ENCODE measurements at regions not wholly inside any gene's neighbourhood (a gene's known extent, or its start where the extent isn't known, plus 50 kb on each side); places are given as distances from the start of the nearest gene placed in this dataset.

DNA sequence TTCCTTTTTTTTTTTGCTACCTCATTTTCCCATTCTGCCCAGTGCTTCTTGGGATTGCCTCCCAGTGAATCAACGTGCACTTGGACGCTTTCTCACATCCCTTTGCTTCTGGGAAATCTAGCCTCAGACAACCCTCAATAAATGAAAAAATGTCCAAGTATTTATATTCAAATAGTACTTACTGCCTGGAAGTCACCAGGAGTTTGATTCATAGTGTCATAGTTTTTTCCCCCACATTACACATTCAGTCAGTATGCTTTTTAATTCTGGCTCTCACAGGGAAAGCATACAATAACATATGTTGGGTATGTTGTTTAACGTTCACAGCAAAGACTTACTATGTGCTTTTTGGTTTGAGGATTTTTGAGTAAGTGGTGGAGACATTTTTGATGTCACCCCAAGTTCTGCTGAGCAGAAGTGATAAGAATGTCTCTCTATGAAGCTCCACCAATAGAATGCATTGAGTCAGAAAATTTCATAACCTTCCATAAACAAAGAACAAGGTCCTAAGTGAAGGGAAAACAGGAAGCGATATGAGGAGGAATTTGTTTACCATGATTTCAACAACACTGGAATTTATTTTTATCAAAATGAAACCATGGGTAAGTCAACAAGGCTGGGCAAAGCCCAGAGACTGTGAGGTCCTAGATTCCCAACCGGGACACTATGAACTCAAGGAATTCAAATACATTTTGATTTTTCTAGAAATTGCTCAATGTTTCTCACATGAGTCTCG, 301.2 kb upstream of the BMP2 start:
- WGBS: 78% methylated on average over 6 of the region's 6 CpGs
- Histone ChIP-seq H3K9me3 (ENCODE audit: control insufficient read depth, low read length) (no peaks in the 10 kb centered on the region), H3K4me1 (ENCODE audit: control insufficient read depth, insufficient read depth, low read length) (no peaks in the 10 kb centered on the region), H3K27ac (ENCODE audit: low read length) (no peak overlapping the region), H3K4me3 (ENCODE audit: low read length) (no peak overlapping the region), H3K27me3 (ENCODE audit: control insufficient read depth, insufficient read depth) (no peaks in the 10 kb centered on the region)
- intact Hi-C loops (cut with DNase I): no loop called here
- ATAC-seq (peak in 1 of 2 donors; percentile 50), DNase-seq (peak in 1 of 3 donors; percentile 14)

DNA sequence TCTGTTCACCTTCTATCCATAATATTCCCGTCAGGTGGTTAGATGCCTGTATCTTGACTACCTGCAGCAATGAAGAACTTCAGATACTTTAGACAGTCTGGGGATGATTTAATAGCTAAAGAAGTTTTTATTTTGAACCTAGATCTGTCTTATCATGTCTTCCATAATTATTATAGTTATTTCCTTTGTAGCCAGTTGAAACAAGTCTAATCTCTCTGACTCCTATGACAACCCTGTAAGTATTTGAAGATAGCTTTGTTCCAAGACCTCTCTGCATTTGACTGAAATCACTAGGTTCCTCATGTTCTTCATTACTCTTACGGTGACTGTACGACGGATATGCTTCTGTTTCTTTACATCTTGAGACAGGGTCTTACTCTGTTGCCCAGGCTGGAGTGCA, 316.6 kb upstream of the BMP2 start:
- no peaks in the 10 kb centered on the region for H3K27me3 ChIP-seq (ENCODE audit: control insufficient read depth, insufficient read depth)
- no peak overlapping the region for H3K27ac ChIP-seq (ENCODE audit: low read length)
- no peaks in the 10 kb centered on the region for H3K9me3 ChIP-seq (ENCODE audit: control insufficient read depth, low read length)
- no peak for ATAC-seq
- 85% methylated on average over 4 of the region's 4 CpGs for WGBS
- no peak overlapping the region for H3K4me3 ChIP-seq (ENCODE audit: low read length)
- intact Hi-C loops (cut with DNase I): no loop called here
- H3K4me1 ChIP-seq (ENCODE audit: control insufficient read depth, insufficient read depth, low read length): no peaks in the 10 kb centered on the region
- DNase-seq: no peak

DNA sequence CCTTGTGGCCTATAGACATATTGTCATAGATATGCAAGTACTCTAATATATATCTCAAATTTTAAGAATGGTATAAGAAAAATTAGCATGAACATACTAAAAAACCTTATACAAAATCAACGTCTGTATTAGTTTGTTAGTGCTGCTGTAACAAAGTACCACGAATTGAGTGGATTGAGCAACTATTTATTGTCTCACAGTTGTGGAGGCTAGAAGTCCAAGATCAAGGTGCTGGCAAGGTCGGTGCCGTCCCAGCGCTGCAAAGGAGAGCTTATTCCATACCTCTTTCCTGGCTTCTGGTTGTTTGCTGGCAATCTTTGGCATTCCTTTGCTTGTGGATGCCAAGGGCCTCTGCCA, 317.6 kb upstream of the FERMT1 start:
- H3K4me1 ChIP-seq (ENCODE audit: control insufficient read depth, insufficient read depth, low read length): no peaks in the 10 kb centered on the region
- no peak overlapping the region for H3K4me3 ChIP-seq (ENCODE audit: low read length)
- H3K27ac ChIP-seq (ENCODE audit: low read length): no peak overlapping the region
- H3K9me3 ChIP-seq (ENCODE audit: control insufficient read depth, low read length): no peaks in the 10 kb centered on the region
- no peak for DNase-seq
- ATAC-seq: no peak
- no peaks in the 10 kb centered on the region for H3K27me3 ChIP-seq (ENCODE audit: control insufficient read depth, insufficient read depth)
- intact Hi-C loops (cut with DNase I): no loop called here
- WGBS: 83% methylated on average over 5 of the region's 5 CpGs

DNA sequence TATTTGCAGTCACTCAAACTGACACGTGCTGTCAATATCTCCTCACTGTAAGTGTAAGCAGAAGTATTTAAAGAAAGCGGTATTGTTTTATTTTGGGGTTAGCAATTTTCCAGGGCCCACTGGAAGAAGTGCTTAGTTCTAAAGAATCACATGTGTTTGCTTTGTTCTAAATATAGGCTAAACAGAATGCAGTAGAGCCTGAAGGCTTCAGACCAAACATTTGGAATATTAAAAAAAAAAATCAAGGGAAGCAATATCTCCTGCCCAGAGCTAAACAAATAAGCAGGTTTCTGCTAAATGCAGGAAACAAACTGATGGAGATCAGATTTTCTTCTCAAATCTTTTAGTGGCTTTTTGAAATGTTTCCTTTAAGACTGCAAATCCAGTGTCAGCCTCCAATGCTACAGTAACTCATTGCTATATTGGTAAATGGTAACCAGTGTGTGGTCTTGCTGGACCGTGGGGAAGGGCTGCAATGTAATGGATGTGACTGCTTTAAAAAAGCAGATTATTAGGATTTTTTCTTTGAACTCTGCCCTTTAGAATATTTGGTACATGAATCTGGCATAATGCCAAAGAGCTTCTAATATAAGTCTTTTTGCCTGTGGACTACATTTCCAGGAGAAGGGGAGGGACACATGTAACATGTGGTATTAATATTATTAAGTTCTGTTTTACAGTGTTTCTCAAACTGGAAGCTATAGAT, 317.1 kb upstream of the FERMT1 start:
- no peak overlapping the region for H3K4me3 ChIP-seq (ENCODE audit: low read length)
- no peak overlapping the region for H3K27ac ChIP-seq (ENCODE audit: low read length)
- WGBS: 51% methylated on average over 3 of the region's 3 CpGs
- H3K4me1 ChIP-seq (ENCODE audit: control insufficient read depth, insufficient read depth, low read length): no peaks in the 10 kb centered on the region
- ATAC-seq (no peak), DNase-seq (no peak)
- H3K9me3 ChIP-seq (ENCODE audit: control insufficient read depth, low read length): no peaks in the 10 kb centered on the region
- intact Hi-C loops (cut with DNase I): no loop called here
- no peaks in the 10 kb centered on the region for H3K27me3 ChIP-seq (ENCODE audit: control insufficient read depth, insufficient read depth)

DNA sequence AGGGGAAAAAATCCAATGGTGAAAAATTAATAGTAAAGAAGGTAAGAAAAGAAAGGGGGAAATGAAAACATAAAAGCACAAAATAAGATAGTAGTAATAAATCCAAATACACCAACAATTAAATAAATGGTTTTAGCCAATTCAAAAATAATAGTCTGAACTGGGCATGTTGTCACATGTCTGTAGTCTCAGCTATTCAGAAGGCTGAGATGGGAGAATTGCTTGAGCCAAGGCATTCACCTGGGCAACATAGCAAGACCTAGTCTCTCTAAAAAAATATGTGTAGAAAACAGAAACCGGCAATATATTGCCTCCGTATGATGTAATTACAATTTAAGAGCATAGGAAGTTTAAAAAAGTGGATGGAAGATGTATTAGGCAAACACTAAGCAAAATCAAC, 311.3 kb upstream of the FERMT1 start:
- no peak for DNase-seq
- intact Hi-C loops (cut with DNase I): no loop called here
- H3K9me3 ChIP-seq (ENCODE audit: control insufficient read depth, low read length): no peaks in the 10 kb centered on the region
- ATAC-seq: no peak
- no peaks in the 10 kb centered on the region for H3K4me1 ChIP-seq (ENCODE audit: control insufficient read depth, insufficient read depth, low read length)
- no peak overlapping the region for H3K27ac ChIP-seq (ENCODE audit: low read length)
- no peaks in the 10 kb centered on the region for H3K27me3 ChIP-seq (ENCODE audit: control insufficient read depth, insufficient read depth)
- H3K4me3 ChIP-seq (ENCODE audit: low read length): no peak overlapping the region
- 68% methylated on average over 2 of the region's 2 CpGs for WGBS

DNA sequence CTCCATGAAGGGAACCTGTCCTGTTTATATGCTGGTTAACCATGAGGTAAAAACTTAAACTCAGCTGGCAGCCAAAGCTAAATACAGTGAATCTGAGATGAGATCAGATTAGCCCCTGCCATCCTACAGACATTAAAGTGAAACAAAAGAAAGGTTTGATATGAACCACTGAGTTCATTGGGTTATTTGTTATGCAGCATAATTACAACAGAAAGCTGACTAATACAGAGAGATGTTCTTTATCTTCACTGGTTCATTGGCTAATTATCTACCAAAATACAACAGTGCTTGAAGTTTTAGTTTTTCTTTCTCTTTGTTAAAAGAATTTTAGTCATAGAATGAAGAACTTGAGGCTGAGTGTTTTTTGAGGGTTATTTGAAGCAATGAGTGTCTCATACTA, 307.6 kb upstream of the FERMT1 start:
- ATAC-seq: no peak
- Histone ChIP-seq H3K4me1 (ENCODE audit: control insufficient read depth, insufficient read depth, low read length) (no peaks in the 10 kb centered on the region), H3K27me3 (ENCODE audit: control insufficient read depth, insufficient read depth) (no peaks in the 10 kb centered on the region), H3K9me3 (ENCODE audit: control insufficient read depth, low read length) (no peaks in the 10 kb centered on the region), H3K27ac (ENCODE audit: low read length) (no peak overlapping the region), H3K4me3 (ENCODE audit: low read length) (no peak overlapping the region)
- no peak for DNase-seq
- intact Hi-C loops (cut with DNase I): no loop called here

DNA sequence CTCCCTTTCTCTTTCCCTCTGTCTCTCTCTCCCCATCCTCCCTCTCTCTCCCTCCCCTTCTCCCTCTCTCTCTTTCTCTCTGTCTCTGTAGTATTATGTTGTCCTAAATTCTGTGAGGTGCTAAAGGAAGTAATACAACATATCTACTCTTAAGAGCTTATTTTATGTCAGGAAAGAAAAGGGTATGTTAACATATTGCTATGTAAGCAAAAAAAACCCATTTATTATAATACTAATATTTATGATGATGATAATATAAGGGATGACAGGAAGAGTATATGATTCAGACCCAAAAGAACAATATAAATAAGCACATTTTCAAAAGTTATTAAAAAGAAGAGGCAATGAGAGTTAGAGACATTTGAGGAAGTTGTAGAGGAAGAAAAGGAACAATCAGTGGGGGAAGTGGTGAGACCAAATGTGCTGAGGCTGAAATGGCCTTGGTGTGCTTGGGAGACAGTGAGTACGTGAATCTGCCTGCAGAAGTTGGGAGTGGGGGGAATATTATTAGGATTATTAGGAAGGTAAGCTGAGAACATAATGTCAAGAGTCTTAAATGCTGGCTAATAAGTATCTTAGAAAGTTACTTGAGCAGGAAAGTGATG, 303.6 kb upstream of the FERMT1 start:
- Histone ChIP-seq H3K27ac (ENCODE audit: low read length) (no peak overlapping the region), H3K9me3 (ENCODE audit: control insufficient read depth, low read length) (no peaks in the 10 kb centered on the region), H3K4me1 (ENCODE audit: control insufficient read depth, insufficient read depth, low read length) (no peaks in the 10 kb centered on the region), H3K4me3 (ENCODE audit: low read length) (no peak overlapping the region), H3K27me3 (ENCODE audit: control insufficient read depth, insufficient read depth) (no peaks in the 10 kb centered on the region)
- intact Hi-C loops (cut with DNase I): no loop called here
- 63% methylated on average over 1 of the region's 1 CpG for WGBS
- no peak for DNase-seq
- ATAC-seq: no peak

DNA sequence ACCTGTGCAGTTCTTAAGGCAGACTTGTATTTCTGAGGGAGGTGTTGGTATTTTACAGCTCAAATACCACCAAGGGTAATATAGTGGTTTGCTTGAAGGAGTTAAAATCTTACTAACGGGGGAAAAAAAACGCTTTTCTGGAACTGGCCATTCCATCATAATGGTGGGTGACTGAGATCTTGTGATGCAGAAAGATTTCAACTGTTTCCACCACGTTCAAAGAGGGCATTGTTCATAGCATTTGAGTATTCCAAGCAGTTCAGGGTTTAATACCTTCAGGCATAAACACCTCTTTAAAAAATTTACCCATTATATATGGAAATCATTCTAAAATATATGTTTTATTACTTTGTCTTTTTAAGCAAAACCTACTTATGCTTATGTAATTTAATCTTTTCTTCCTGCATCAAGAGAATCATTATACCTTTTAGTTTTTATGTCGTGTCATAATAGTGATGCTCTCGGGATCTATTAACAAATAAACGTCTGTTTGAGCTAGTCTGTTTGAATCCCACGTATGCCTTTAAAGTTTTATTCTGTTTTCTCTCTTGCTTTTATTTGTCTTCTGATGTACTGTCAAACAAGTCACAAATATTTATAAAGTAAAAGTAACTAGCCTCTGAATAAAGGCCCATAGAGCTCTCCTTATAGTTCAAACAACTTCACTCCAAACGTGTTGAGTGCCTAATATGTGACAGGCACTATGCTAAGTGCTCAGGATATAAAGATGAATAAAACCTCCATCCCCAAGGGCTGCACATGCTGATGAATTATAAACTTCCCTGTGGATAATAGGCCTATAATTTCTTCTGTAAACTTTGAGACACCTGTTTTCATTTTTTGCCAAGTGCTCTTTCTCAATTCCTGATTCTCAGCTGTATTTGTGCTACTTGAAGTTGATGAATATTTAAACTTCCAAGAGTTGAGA, 298.8 kb upstream of the FERMT1 start:
- Histone ChIP-seq H3K4me1 (ENCODE audit: control insufficient read depth, insufficient read depth, low read length) (no peaks in the 10 kb centered on the region), H3K27ac (ENCODE audit: low read length) (no peak overlapping the region), H3K4me3 (ENCODE audit: low read length) (no peak overlapping the region), H3K27me3 (ENCODE audit: control insufficient read depth, insufficient read depth) (no peaks in the 10 kb centered on the region), H3K9me3 (ENCODE audit: control insufficient read depth, low read length) (no peaks in the 10 kb centered on the region)
- no peak for DNase-seq
- ATAC-seq: no peak
- 78% methylated on average over 8 of the region's 8 CpGs for WGBS
- intact Hi-C loops (cut with DNase I): no loop called here

DNA sequence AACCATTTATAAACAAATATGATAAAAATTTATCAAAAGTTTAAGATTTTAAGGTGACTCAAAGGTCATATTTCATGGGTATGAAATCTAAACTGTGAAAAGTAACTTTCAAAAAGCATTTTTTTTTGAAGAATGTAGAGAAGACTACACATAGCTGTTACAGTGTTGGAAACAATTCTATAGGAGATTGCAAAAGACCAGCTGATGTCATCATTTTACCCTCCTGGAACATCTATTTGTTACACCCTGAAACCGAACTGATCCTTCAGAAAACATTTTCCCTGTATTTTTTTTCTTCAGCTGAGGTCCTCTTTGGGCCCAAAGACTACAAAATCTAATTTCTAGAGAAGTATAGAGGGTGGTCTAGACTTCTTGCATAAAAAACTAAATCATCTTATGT, 297.5 kb upstream of the FERMT1 start:
- ATAC-seq: no peak
- DNase-seq: no peak
- Histone ChIP-seq H3K27ac (ENCODE audit: low read length) (no peak overlapping the region), H3K4me1 (ENCODE audit: control insufficient read depth, insufficient read depth, low read length) (no peaks in the 10 kb centered on the region), H3K27me3 (ENCODE audit: control insufficient read depth, insufficient read depth) (no peaks in the 10 kb centered on the region), H3K4me3 (ENCODE audit: low read length) (no peak overlapping the region), H3K9me3 (ENCODE audit: control insufficient read depth, low read length) (no peaks in the 10 kb centered on the region)
- 58% methylated on average over 1 of the region's 1 CpG for WGBS
- intact Hi-C loops (cut with DNase I): no loop called here

DNA sequence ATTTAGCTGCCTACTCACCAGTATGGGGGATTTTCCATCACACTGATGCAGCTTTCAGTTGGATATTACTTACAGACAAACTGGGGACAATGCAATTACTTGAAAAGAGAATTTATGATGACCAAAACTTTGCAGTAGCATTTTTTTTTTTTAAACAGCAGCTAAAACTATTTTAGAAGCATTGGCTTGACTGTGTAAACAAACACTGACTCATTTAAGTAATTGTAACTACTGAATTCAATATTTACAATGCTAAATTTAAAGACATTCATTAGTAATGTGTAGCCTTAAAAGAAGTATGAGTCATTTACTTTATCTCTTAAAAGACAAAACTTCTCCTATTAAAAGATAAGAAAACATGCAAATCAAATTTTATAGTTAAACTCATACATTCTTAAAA, 295.9 kb upstream of the FERMT1 start:
- H3K4me1 ChIP-seq (ENCODE audit: control insufficient read depth, insufficient read depth, low read length): no peaks in the 10 kb centered on the region
- ATAC-seq (no peak), DNase-seq (no peak)
- no peaks in the 10 kb centered on the region for H3K27me3 ChIP-seq (ENCODE audit: control insufficient read depth, insufficient read depth)
- H3K27ac ChIP-seq (ENCODE audit: low read length): no peak overlapping the region
- intact Hi-C loops (cut with DNase I): no loop called here
- no peaks in the 10 kb centered on the region for H3K9me3 ChIP-seq (ENCODE audit: control insufficient read depth, low read length)
- no peak overlapping the region for H3K4me3 ChIP-seq (ENCODE audit: low read length)

DNA sequence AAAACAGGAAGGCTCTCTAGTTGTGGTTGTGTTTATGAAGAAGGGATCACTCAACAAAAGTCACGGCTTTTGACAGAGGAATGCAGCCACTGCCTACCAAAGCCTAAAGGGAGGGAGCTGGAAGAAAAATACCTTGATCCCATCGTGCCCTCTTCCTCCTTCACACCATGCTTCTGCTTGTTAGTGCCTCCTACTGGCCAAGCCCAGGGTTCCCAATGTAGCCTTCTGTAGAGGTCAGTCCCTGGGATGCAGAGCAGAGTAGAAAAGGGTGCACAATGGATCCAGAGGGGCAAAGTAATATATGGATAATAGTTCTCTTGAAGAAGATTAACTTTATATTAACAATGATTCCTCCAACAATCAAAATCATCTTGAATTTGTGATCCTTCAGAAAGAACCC, 293.5 kb upstream of the FERMT1 start:
- ATAC-seq (no peak), DNase-seq (no peak)
- Histone ChIP-seq H3K27me3 (ENCODE audit: control insufficient read depth, insufficient read depth) (no peaks in the 10 kb centered on the region), H3K4me1 (ENCODE audit: control insufficient read depth, insufficient read depth, low read length) (no peaks in the 10 kb centered on the region), H3K4me3 (ENCODE audit: low read length) (no peak overlapping the region), H3K9me3 (ENCODE audit: control insufficient read depth, low read length) (no peaks in the 10 kb centered on the region), H3K27ac (ENCODE audit: low read length) (no peak overlapping the region)
- 67% methylated on average over 2 of the region's 2 CpGs for WGBS
- intact Hi-C loops (cut with DNase I): no loop called here

Measured in right cardiac atrium (tissue), 5 donors.